ENCODE measurements at regions not wholly inside any gene's neighbourhood (a gene's known extent, or its start where the extent isn't known, plus 50 kb on each side); places are given as distances from the start of the nearest gene placed in this dataset.

GRCh38 chr4:141388481-141388880, 167.8 kb downstream of the ZNF330 start:
- Histone ChIP-seq H3K4me1 (ENCODE audit: insufficient read depth, low read length) (peaks cover 3% of the 10 kb centered on the region), H3K36me3 (ENCODE audit: insufficient read depth, low read length) (no peaks in the 10 kb centered on the region), H3K79me2 (ENCODE audit: insufficient read depth, low read length) (no peaks in the 10 kb centered on the region), H2AFZ (ENCODE audit: low read length) (no peak overlapping the region), H3K27me3 (ENCODE audit: insufficient read depth, low read length) (no peaks in the 10 kb centered on the region), H3K4me3 (ENCODE audit: insufficient read depth, low read length) (no peak overlapping the region), H3K4me2 (ENCODE audit: insufficient read depth, low read length) (no peak overlapping the region), H3K27ac (ENCODE audit: low read depth, low read length) (no peak overlapping the region), H3K9me3 (ENCODE audit: low read depth, low read length) (no peaks in the 10 kb centered on the region), H4K20me1 (ENCODE audit: insufficient read depth, low read length) (no peaks in the 10 kb centered on the region)
- no peak for TF ChIP-seq CTCF (IDR thresholded peaks at IDR 0.05; ENCODE audit: extremely low read depth, low read depth, low read length)
- peak; percentile 78 for DNase-seq (ENCODE audit: insufficient read length, low spot score, missing footprints)

- no peak for TF ChIP-seq CTCF (IDR thresholded peaks at IDR 0.05; ENCODE audit: extremely low read depth, low read depth, low read length)
- DNase-seq (ENCODE audit: insufficient read length, low spot score, missing footprints) = no peak
- no peaks in the 10 kb centered on the region for H3K9me3 ChIP-seq (ENCODE audit: low read depth, low read length)
Observed at GRCh38 chr4:141389649-141390048, 169.0 kb downstream of the ZNF330 start.

GRCh38 chr4:141390571-141390970, 169.9 kb downstream of the ZNF330 start:
- H2AFZ ChIP-seq (ENCODE audit: low read length) = no peak overlapping the region
- H3K36me3 ChIP-seq (ENCODE audit: insufficient read depth, low read length) = no peaks in the 10 kb centered on the region
- no peak for TF ChIP-seq CTCF (IDR thresholded peaks at IDR 0.05; ENCODE audit: extremely low read depth, low read depth, low read length)
- no peaks in the 10 kb centered on the region for H3K9me3 ChIP-seq (ENCODE audit: low read depth, low read length)
- DNase-seq (ENCODE audit: insufficient read length, low spot score, missing footprints) = no peak
- peaks cover 3% of the 10 kb centered on the region for H3K4me1 ChIP-seq (ENCODE audit: insufficient read depth, low read length)
- H3K4me2 ChIP-seq (ENCODE audit: insufficient read depth, low read length) = no peak overlapping the region
- H3K4me3 ChIP-seq (ENCODE audit: insufficient read depth, low read length) = no peak overlapping the region
- no peaks in the 10 kb centered on the region for H4K20me1 ChIP-seq (ENCODE audit: insufficient read depth, low read length)
- no peaks in the 10 kb centered on the region for H3K27me3 ChIP-seq (ENCODE audit: insufficient read depth, low read length)
- no peaks in the 10 kb centered on the region for H3K79me2 ChIP-seq (ENCODE audit: insufficient read depth, low read length)
- no peak overlapping the region for H3K27ac ChIP-seq (ENCODE audit: low read depth, low read length)

More at GRCh38 chr4:141389649-141390048, 169.0 kb downstream of the ZNF330 start:
- H3K27me3 ChIP-seq (ENCODE audit: insufficient read depth, low read length) = no peaks in the 10 kb centered on the region
- H4K20me1 ChIP-seq (ENCODE audit: insufficient read depth, low read length) = no peaks in the 10 kb centered on the region
- peaks cover 3% of the 10 kb centered on the region for H3K4me1 ChIP-seq (ENCODE audit: insufficient read depth, low read length)
- no peak overlapping the region for H3K27ac ChIP-seq (ENCODE audit: low read depth, low read length)
- H3K4me2 ChIP-seq (ENCODE audit: insufficient read depth, low read length) = no peak overlapping the region
- H3K79me2 ChIP-seq (ENCODE audit: insufficient read depth, low read length) = no peaks in the 10 kb centered on the region
- H2AFZ ChIP-seq (ENCODE audit: low read length) = no peak overlapping the region
- H3K36me3 ChIP-seq (ENCODE audit: insufficient read depth, low read length) = no peaks in the 10 kb centered on the region
- no peak overlapping the region for H3K4me3 ChIP-seq (ENCODE audit: insufficient read depth, low read length)

- Histone ChIP-seq H3K36me3 (ENCODE audit: insufficient read depth, low read length) (no peaks in the 10 kb centered on the region), H4K20me1 (ENCODE audit: insufficient read depth, low read length) (no peaks in the 10 kb centered on the region), H2AFZ (ENCODE audit: low read length) (no peak overlapping the region), H3K27ac (ENCODE audit: low read depth, low read length) (no peak overlapping the region), H3K79me2 (ENCODE audit: insufficient read depth, low read length) (no peaks in the 10 kb centered on the region), H3K27me3 (ENCODE audit: insufficient read depth, low read length) (no peaks in the 10 kb centered on the region), H3K4me1 (ENCODE audit: insufficient read depth, low read length) (peaks cover 3% of the 10 kb centered on the region), H3K4me2 (ENCODE audit: insufficient read depth, low read length) (no peak overlapping the region), H3K4me3 (ENCODE audit: insufficient read depth, low read length) (no peak overlapping the region), H3K9me3 (ENCODE audit: low read depth, low read length) (no peaks in the 10 kb centered on the region)
- TF ChIP-seq CTCF (IDR thresholded peaks at IDR 0.05; ENCODE audit: extremely low read depth, low read depth, low read length) = no peak
- no peak for DNase-seq (ENCODE audit: insufficient read length, low spot score, missing footprints)
Observed at GRCh38 chr4:141391293-141391692, 170.6 kb downstream of the ZNF330 start.
